Stimulated activated CD8-positive, alpha-beta memory T cell treated with anti-CD3 and anti-CD28 coated beads, Interleukin-15, amount 100 ng/mL, for 4 hours (primary cell): ENCODE measurements at regions not wholly inside any gene's neighbourhood (a gene's known extent, or its start where the extent isn't known, plus 50 kb on each side); places are given as distances from the start of the nearest gene placed in this dataset.

Experiments used
- DNase-seq, 2 donors: peaks; one replicate each; pipeline ENCODE4 v3.0.0-alpha.2; 2020; ENCODE audit warnings: low read depth in 2 of 2

- no peak for DNase-seq
Measured at GRCh38 chr18:78724214-78724914, 255.3 kb upstream of the SALL3 start.

DNA sequence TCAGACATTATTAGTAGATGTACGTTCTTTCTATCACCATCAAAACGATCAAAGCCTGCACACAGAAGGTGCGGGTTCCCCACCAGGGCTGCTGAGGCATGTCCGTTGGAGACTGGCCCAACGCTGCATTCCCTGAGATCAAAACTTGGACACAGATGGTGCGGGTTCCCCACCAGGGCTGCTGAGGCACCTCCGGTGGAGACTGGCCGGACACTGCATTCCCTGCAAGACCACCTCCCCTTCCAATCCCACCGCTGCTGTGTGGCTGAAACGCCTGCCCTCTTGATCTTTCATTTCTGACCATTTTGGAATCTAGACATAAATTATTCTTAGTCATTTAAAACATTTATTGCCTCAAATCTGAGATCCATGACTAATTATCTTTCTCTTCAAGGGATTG, 254.2 kb upstream of the SALL3 start:
- no peak for DNase-seq

DNA sequence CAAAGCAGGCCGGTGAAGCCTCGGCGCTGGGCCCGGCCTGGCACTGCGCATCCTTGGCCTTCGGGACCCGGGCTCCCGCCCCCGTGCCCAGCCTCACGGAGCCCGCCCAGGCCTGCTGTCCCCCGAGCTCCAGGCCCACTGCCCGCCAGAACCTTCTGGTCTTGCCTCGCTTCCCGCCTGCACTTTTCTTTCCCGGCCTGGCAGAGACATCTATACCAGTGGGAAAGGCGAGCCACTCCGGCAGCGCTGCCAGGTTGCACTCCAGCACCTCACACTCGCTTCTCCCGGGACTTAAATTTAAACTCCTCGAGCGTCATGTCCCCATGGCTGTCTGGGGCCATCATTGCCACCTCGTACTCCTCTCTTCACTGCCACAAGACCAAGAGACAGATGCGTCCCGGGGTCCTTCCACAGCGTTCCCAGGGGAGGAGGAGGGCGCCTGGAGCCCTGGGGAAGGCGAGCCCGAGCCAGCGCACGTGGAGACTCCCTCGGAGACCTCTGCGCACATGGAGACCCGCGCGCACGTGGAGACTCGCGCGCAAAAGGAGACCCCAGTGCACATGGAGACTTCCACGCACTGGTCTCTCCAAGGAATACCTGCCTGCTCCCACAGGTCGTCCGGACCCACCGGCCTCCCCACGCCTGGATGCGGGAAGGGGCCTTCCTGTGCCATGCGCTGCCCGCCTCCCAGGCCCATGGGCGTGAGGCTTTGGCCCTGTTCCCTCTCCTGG, 253.1 kb upstream of the SALL3 start:
- DNase-seq, result no peak

- no peak for DNase-seq
Measured at GRCh38 chr18:78727057-78727739, 252.4 kb upstream of the SALL3 start.

DNA sequence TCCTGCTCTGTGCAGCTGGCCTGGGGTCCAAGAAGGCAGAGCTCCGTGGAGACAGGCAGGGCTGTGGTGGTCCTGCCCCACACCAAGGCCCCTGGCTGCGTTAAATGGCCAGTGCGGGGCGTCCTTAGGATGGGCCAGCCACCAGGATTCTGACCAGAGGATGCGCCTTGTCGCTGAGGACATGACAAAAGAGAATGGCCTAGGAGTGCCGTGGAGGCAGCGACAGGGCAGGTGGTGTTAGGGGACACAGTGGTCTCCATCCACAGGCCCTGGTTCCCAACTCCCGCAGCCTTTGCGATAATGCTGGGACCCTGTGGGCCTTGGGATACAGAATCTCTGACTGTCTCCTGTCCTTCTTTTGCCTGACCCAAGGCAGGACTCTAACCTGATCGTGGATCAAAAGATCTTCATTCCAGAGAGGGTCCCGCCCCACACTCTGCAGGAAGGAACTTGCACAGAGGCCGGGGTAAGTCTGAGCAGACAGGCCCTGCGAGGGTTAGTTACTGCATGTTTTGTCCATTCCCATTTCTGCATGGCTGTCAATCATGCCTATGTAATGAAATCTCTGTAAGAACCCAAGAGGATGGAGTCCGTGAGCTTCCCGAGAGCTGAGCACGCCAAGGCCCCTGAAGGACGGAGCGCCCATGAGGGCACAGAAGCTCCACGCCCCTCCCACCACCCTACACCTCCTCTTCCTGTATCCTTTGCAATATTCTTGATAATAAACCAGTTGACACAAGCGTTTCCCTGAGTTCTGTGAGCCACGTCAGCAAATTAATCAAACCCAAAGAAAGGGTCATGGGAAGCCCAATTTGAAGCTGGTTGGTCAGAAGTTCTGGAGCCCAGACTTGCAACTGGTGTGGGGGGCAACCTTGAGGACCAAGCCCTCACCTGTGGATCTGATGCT, 251.5 kb upstream of the SALL3 start:
- DNase-seq, result no peak

- DNase-seq, result no peak
Measured at GRCh38 chr18:78728784-78729467, 250.7 kb upstream of the SALL3 start.

DNA sequence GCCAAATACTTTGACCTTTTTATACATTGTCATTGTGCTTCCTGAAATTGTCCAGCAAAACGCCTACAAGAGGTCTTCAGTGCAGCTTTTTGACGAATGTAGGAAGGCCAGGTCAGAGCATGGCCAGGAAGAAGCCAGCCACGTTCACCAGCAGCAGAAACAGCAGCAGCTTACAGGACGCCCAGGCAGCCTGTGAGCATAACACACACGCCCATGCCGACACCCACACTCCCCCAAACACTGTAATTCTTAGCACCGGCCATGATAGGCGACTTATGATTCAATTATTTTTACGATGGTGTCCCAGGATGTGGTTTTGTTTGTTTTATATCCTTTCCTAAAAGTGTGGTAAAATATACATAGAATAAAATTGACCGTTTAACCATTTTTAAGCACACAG, 249.1 kb upstream of the SALL3 start:
- no peak for DNase-seq

GRCh38 chr18:78731016-78731397, 248.6 kb upstream of the SALL3 start:
- DNase-seq, result no peak

- no peak for DNase-seq
Measured at GRCh38 chr18:78731398-78732032, 248.1 kb upstream of the SALL3 start.

DNA sequence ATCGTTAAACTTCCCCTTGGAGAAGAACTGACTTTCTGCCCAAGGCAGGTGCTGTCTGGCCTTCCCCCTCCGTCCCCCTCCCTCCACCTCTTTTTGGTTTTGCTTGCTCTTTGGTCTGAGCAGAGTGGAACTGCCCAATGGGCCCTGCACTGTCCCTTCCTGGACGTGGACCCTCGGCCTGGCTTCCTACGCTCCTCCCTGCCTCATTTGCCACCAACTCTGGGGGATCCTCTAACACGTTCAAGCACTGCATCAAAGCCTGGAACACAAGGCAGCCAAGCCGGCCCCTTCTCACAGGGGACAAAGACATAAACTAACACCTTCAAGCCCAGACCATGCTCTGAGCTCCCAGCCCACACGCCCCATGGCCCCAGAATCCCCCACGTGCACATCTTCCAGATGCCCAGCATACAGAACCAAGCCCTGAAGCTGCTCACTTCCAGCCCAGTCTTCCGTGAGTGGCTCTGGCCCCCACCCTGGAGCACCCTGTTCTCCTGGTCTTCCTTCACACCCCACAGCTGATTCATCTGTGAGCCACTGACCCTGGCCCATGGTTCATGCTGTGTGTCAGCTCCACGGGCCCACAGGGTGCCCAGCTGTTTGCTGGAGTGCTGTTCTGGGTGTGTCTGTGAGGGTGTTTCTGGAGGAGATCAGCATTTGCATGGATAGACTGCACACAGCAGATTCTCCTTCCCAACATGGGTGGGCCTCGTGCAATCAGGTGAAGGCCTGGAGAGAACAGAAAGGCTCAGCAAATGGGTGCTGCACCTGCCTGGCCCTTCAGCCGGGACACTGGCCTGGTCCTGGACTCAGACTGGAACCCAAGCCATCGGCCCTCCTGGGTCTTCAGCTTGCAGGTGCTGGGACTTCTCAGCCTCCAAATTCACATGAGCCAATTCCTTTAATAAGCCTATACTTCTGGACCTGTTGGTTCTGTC, 247.1 kb upstream of the SALL3 start:
- DNase-seq, result no peak

GRCh38 chr18:78733762-78734613, 245.6 kb upstream of the SALL3 start:
- no peak for DNase-seq

GRCh38 chr18:78734614-78734945, 245.0 kb upstream of the SALL3 start:
- DNase-seq, result no peak

GRCh38 chr18:78735131-78736014, 244.2 kb upstream of the SALL3 start:
- DNase-seq, result no peak

GRCh38 chr18:78736015-78736690, 243.5 kb upstream of the SALL3 start:
- no peak for DNase-seq

GRCh38 chr18:78737006-78737915, 242.4 kb upstream of the SALL3 start:
- no peak for DNase-seq

- DNase-seq, result no peak
Measured at GRCh38 chr18:78738076-78738690, 241.4 kb upstream of the SALL3 start.
